H1 (cell line): ENCODE measurements at regions not wholly inside any gene's neighbourhood (a gene's known extent, or its start where the extent isn't known, plus 50 kb on each side); places are given as distances from the start of the nearest gene placed in this dataset.
A peak's percentile ranks its signal among the peaks of the same experiment; 100 is the strongest.

Source experiments
- CTCF ChIA-PET: fragments of 300-600 bp; sonication (Branson Sonifier 250); formaldehyde crosslinking; loops from one replicate; lab custom pipeline; 2021; ENCODE audit not compliant: partially characterized antibody; lab: Charles Lee
- POLR2A ChIA-PET: fragments of 300-600 bp; sonication (Branson Sonifier 250); formaldehyde crosslinking; loops from one replicate; lab custom pipeline; 2021; ENCODE audit warnings: inconsistent platforms; ENCODE audit not compliant: partially characterized antibody; lab: Charles Lee
- DNase-seq, 2 experiments: peaks; one replicate each; pipeline versions ENCODE4 v3.0.0 to v3.0.0-alpha.2; 2010 to 2022; ENCODE audit warnings: low spot score in 2 of 2, low read depth in 1 of 2, mixed read lengths in 1 of 2
- FAIRE-seq: peaks from 2 replicates; lab custom pipeline; 2011; peaks lifted over from hg19 to GRCh38; lab: Jason Lieb, UNC
- H2AFZ ChIP-seq: 2 replicates; pipeline ENCODE4 v1.8.1; 2012; ENCODE audit warnings: low read length, inconsistent platforms
- H2AK5ac ChIP-seq: 2 replicates; pipeline ENCODE4 v1.6.1; 2013; ENCODE audit warnings: low read depth, low read length
- H2BK120ac ChIP-seq: replicated peaks from 2 replicates; pipeline ENCODE3; 2013; ENCODE audit warnings: low read depth, low read length, inconsistent platforms
- H2BK12ac ChIP-seq: 2 replicates; pipeline ENCODE4 v1.6.1; 2013; ENCODE audit warnings: low read depth, low read length
- H2BK15ac ChIP-seq: 2 replicates; pipeline ENCODE4 v1.6.1; 2013; ENCODE audit warnings: low read length
- H2BK20ac ChIP-seq: 2 replicates; pipeline ENCODE4 v1.6.1; 2013; ENCODE audit warnings: low read length
- H2BK5ac ChIP-seq: 2 replicates; pipeline ENCODE4 v1.6.1; 2013; ENCODE audit warnings: low read depth, low read length
- H3K14ac ChIP-seq: 2 replicates; pipeline ENCODE4 v1.6.1; 2013; ENCODE audit warnings: inconsistent platforms; ENCODE audit not compliant: insufficient read length
- H3K18ac ChIP-seq: 2 replicates; pipeline ENCODE4 v1.6.1; 2013; ENCODE audit warnings: low read length; ENCODE audit errors: extremely low read depth
- H3K23ac ChIP-seq: 2 replicates; pipeline ENCODE4 v1.6.1; 2013; ENCODE audit warnings: inconsistent platforms; ENCODE audit not compliant: insufficient read length
- H3K23me2 ChIP-seq: 2 replicates; pipeline ENCODE4 v1.6.1; 2013; ENCODE audit warnings: low read depth, low read length
- H3K27ac ChIP-seq: 2 replicates; pipeline ENCODE4 v1.6.1; 2011; ENCODE audit warnings: low read depth, low read length, inconsistent platforms
- H3K27me3 ChIP-seq, 4 experiments: replicated peaks in 1 of 4; 1 replicate in 1 of 4; 2 replicates in 3 of 4; pipeline versions ENCODE4 v1.6.1 to v1.8.1; 2011 to 2013; ENCODE audit warnings: low read length in 3 of 4, mild to moderate bottlenecking in 3 of 4, inconsistent platforms in 2 of 4, mixed read lengths in 2 of 4, moderate library complexity in 1 of 4; ENCODE audit not compliant: control insufficient read depth in 3 of 4, insufficient read depth in 3 of 4; ENCODE audit errors: extremely low read depth in 1 of 4
- H3K36me3 ChIP-seq, 4 experiments: 2 replicates each; pipeline versions ENCODE4 v1.6.1 to v1.8.1; 2011 to 2013; ENCODE audit warnings: mild to moderate bottlenecking in 4 of 4, low read length in 3 of 4, moderate library complexity in 2 of 4, control low read depth in 1 of 4, inconsistent platforms in 1 of 4; ENCODE audit not compliant: insufficient read depth in 4 of 4, control insufficient read depth in 2 of 4
- H3K4ac ChIP-seq: replicated peaks from 2 replicates; pipeline ENCODE3; 2013; ENCODE audit warnings: low read length, low read depth, mixed read lengths, inconsistent platforms; ENCODE audit not compliant: insufficient read length
- H3K4me1 ChIP-seq, 4 experiments: replicated peaks in 1 of 4; 1 replicate in 1 of 4; 2 replicates in 3 of 4; pipeline versions ENCODE4 v1.6.1 to v1.8.1; 2011 to 2013; ENCODE audit warnings: low read length in 3 of 4, inconsistent platforms in 2 of 4, mixed read lengths in 1 of 4; ENCODE audit not compliant: insufficient read depth in 4 of 4, control insufficient read depth in 3 of 4
- H3K4me2 ChIP-seq, 2 experiments: 2 replicates each; pipeline versions ENCODE4 v1.6.1 to v1.8.1; 2011 to 2013; ENCODE audit warnings: low read depth in 2 of 2, low read length in 2 of 2, control low read depth in 1 of 2, inconsistent platforms in 1 of 2, mild to moderate bottlenecking in 1 of 2; ENCODE audit not compliant: insufficient read depth in 1 of 2
- H3K4me3 ChIP-seq, 4 experiments: fragments of 200-600, 300-600 bp in 1 of 4; sonication (generic), shearing (Covaris generic), sonication (Bioruptor Twin) in 1 of 4; 2 replicates each; pipeline versions ENCODE4 v1.5.1 to v1.8.1; 2011 to 2016; ENCODE audit warnings: low read length in 4 of 4, low read depth in 3 of 4, control low read depth in 2 of 4, inconsistent platforms in 2 of 4, mild to moderate bottlenecking in 2 of 4, mixed read lengths in 1 of 4, moderate library complexity in 1 of 4; ENCODE audit not compliant: insufficient read depth in 2 of 4; ENCODE audit errors: extremely low read depth in 1 of 4
- H3K56ac ChIP-seq: replicated peaks from 2 replicates; pipeline ENCODE3; 2013; ENCODE audit warnings: low read depth, mild to moderate bottlenecking, mixed read lengths, low read length, inconsistent platforms; ENCODE audit not compliant: insufficient read length
- H3K79me1 ChIP-seq: 2 replicates; pipeline ENCODE4 v1.6.1; 2013; ENCODE audit warnings: low read depth, low read length, control low read depth
- H3K79me2 ChIP-seq, 2 experiments: 2 replicates each; pipeline versions ENCODE4 v1.6.1 to v1.8.1; 2012 to 2013; ENCODE audit warnings: low read length in 2 of 2, mild to moderate bottlenecking in 2 of 2, inconsistent platforms in 1 of 2; ENCODE audit not compliant: insufficient read depth in 2 of 2, control insufficient read depth in 1 of 2
- H3K9ac ChIP-seq, 4 experiments: replicated peaks in 1 of 4; 1 replicate in 1 of 4; 2 replicates in 3 of 4; pipeline versions ENCODE4 v1.6.1 to v1.8.1; 2011 to 2013; ENCODE audit warnings: low read depth in 3 of 4, low read length in 3 of 4, control low read depth in 2 of 4, mild to moderate bottlenecking in 2 of 4, moderate library complexity in 2 of 4, inconsistent platforms in 1 of 4; ENCODE audit errors: extremely low read depth in 1 of 4
- H3K9me3 ChIP-seq, 2 experiments: 2 replicates each; pipeline versions ENCODE4 v1.6.1 to v1.8.1; 2012 to 2013; ENCODE audit warnings: mild to moderate bottlenecking in 2 of 2, moderate library complexity in 2 of 2, control low read depth in 1 of 2, inconsistent platforms in 1 of 2, low read depth in 1 of 2, low read length in 1 of 2, mixed read lengths in 1 of 2; ENCODE audit not compliant: insufficient read depth in 2 of 2
- H4K20me1 ChIP-seq, 2 experiments: replicated peaks in 1 of 2; 2 replicates each; pipeline versions ENCODE3 to v1.8.1; 2011 to 2013; ENCODE audit warnings: inconsistent platforms in 2 of 2, low read length in 2 of 2, mild to moderate bottlenecking in 1 of 2; ENCODE audit not compliant: insufficient read depth in 2 of 2, control insufficient read depth in 1 of 2
- H4K5ac ChIP-seq: 2 replicates; pipeline ENCODE4 v1.6.1; 2013; ENCODE audit warnings: low read length, low read depth, mixed read lengths, inconsistent platforms; ENCODE audit not compliant: insufficient read length
- H4K8ac ChIP-seq: 2 replicates; pipeline ENCODE4 v1.8.0; 2013; ENCODE audit warnings: mild to moderate bottlenecking, moderate library complexity, low read length, inconsistent platforms; ENCODE audit not compliant: insufficient read depth; ENCODE audit errors: extremely low read depth
- H4K91ac ChIP-seq: replicated peaks from 2 replicates; pipeline ENCODE3; 2013; ENCODE audit warnings: low read length, mixed read lengths, inconsistent platforms; ENCODE audit not compliant: insufficient read length
- BCL11A ChIP-seq, 2 experiments: IDR thresholded peaks; one replicate each; pipeline ENCODE4 v1.6.1; 2011; ENCODE audit warnings: low read depth in 2 of 2, low read length in 2 of 2, mild to moderate bottlenecking in 2 of 2
- CEBPB ChIP-seq: IDR thresholded peaks from 2 replicates; pipeline ENCODE4 v1.6.1; 2012; ENCODE audit warnings: low read depth, low read length
- EZH2 ChIP-seq: fragments of 200-600 bp; sonication (generic); IDR thresholded peaks from 2 replicates; pipeline ENCODE4 v1.7.1; 2012; ENCODE audit warnings: low read depth, mild to moderate bottlenecking, moderate library complexity, low read length, inconsistent platforms; ENCODE audit not compliant: severe bottlenecking
- FOSL1 ChIP-seq: IDR thresholded peaks from 2 replicates; pipeline ENCODE4 v1.6.1; 2011; ENCODE audit warnings: mild to moderate bottlenecking, low read depth, low read length, moderate library complexity; ENCODE audit not compliant: insufficient read depth
- GABPA ChIP-seq: IDR thresholded peaks from 2 replicates; pipeline ENCODE4 v1.6.1; 2011; ENCODE audit warnings: mild to moderate bottlenecking, low read length, moderate library complexity, borderline replicate concordance; ENCODE audit not compliant: insufficient read depth
- HDAC2 ChIP-seq, 2 experiments: fragments of 300-600 bp in 1 of 2; sonication (generic) in 1 of 2; IDR thresholded peaks; 2 replicates each; pipeline ENCODE4 v1.6.1; 2011 to 2012; ENCODE audit warnings: low read depth in 2 of 2, low read length in 2 of 2, mild to moderate bottlenecking in 2 of 2, moderate library complexity in 2 of 2, borderline replicate concordance in 1 of 2, inconsistent platforms in 1 of 2
- NRF1 ChIP-seq: IDR thresholded peaks from 2 replicates; pipeline ENCODE4 v1.6.1; 2011; ENCODE audit warnings: mild to moderate bottlenecking, low read depth, low read length, improper control_type of control experiment
- PHF8 ChIP-seq: fragments of 200-600 bp; sonication (generic); conservative IDR thresholded peaks from 2 replicates; pipeline ENCODE4 v1.7.1; 2012; ENCODE audit warnings: low read depth, mild to moderate bottlenecking, inconsistent platforms, low read length, moderate library complexity
- POLR2A ChIP-seq, 2 experiments: IDR thresholded peaks; 1 replicate in 1 of 2; 2 replicates in 1 of 2; pipeline ENCODE4 v1.6.1; 2011; ENCODE audit warnings: low read depth in 2 of 2, low read length in 2 of 2, mild to moderate bottlenecking in 2 of 2; ENCODE audit errors: control extremely low read depth in 1 of 2
- RBBP5 ChIP-seq: IDR thresholded peaks from 2 replicates; pipeline ENCODE4 v1.7.1; 2012; ENCODE audit warnings: low read depth, mild to moderate bottlenecking, inconsistent platforms, low read length, moderate library complexity, borderline replicate concordance
- TAF1 ChIP-seq: IDR thresholded peaks from 2 replicates; pipeline ENCODE4 v1.6.1; 2011; ENCODE audit warnings: mild to moderate bottlenecking, low read depth, low read length
- TCF12 ChIP-seq: IDR thresholded peaks from 2 replicates; pipeline ENCODE4 v1.6.1; 2011; ENCODE audit warnings: low read depth, mild to moderate bottlenecking, low read length
- WGBS, 2 experiments: shearing (Covaris generic) in 1 of 2; methylation state at CpG; one replicate each; pipeline versions ENCODE4 v1.1.6 to v1.1.7; 2013 to 2015; ENCODE audit warnings: low lambda C conversion rate in 2 of 2, mixed read lengths in 2 of 2, inconsistent platforms in 1 of 2, low coverage in 1 of 2, missing lambda C conversion rate in 1 of 2; ENCODE audit not compliant: insufficient replicate concordance in 2 of 2, insufficient coverage in 1 of 2, insufficient read length in 1 of 2; ENCODE audit errors: extremely low coverage in 1 of 2, missing lambda C conversion rate in 1 of 2; 5-methylcytosine and 5-hydroxymethylcytosine counted together
- TF ChIP-seq, protein P1 (sequence below): IDR thresholded peaks from 2 replicates; pipeline ENCODE4 v1.6.1; 2012; ENCODE audit warnings: inconsistent platforms
- TF ChIP-seq, protein P2 (sequence below): IDR thresholded peaks from 2 replicates; pipeline ENCODE4 v1.6.1; 2012; ENCODE audit warnings: inconsistent platforms

- H4K91ac ChIP-seq: no peak overlapping the region
- no peak overlapping the region for H4K5ac ChIP-seq
- H3K18ac ChIP-seq: no peak overlapping the region; the same call in 1 of the 2 replicates
- H3K23ac ChIP-seq: no peak overlapping the region
- no peaks in the 10 kb centered on the region for H3K79me2 ChIP-seq
- peak overlapping the region; percentile 79 for H2AFZ ChIP-seq
- H2BK120ac ChIP-seq: no peak overlapping the region
- 0 out of 2 replicates have a peak overlapping the region, but pooled peaks have one; percentile 10 for H2BK12ac ChIP-seq
- H3K79me1 ChIP-seq: no peaks in the 10 kb centered on the region
- no peak overlapping the region for H4K8ac ChIP-seq
- no peak overlapping the region for H2BK15ac ChIP-seq
- H3K36me3 ChIP-seq: no peaks in the 10 kb centered on the region
- no peak overlapping the region for H3K4me3 ChIP-seq
- no peak overlapping the region for H3K56ac ChIP-seq
- TF ChIP-seq RBBP5 (no peak), CEBPB (no peak), PHF8 (no peak), FOSL1 (no peak), HDAC2 (IDR thresholded peaks at IDR 0.05; ENCODE audit: borderline replicate concordance in 1 of 2, low read depth in 2 of 2, low read length in 2 of 2) (no peak), EZH2 (no peak), TAF1 (no peak), TCF12 (no peak), BCL11A (IDR thresholded peaks at IDR 0.05; ENCODE audit: low read depth in 2 of 2, low read length in 2 of 2) (no peak), NRF1 (no peak), POLR2A (IDR thresholded peaks at IDR 0.05; ENCODE audit: control extremely low read depth in 1 of 2, low read depth in 2 of 2, low read length in 2 of 2) (no peak), GABPA (no peak)
- TF ChIP-seq, protein P1, sequence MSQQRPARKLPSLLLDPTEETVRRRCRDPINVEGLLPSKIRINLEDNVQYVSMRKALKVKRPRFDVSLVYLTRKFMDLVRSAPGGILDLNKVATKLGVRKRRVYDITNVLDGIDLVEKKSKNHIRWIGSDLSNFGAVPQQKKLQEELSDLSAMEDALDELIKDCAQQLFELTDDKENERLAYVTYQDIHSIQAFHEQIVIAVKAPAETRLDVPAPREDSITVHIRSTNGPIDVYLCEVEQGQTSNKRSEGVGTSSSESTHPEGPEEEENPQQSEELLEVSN: no peak
- TF ChIP-seq, protein P2, sequence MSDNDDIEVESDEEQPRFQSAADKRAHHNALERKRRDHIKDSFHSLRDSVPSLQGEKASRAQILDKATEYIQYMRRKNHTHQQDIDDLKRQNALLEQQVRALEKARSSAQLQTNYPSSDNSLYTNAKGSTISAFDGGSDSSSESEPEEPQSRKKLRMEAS: no peak
- CTCF ChIA-PET: interaction anchor here (0.6 to 2.9 kb wide), 10 partner anchors 10 to 590 kb away, joined by 3 to 8 read pairs (median 3); no protein-coding TSS in a partner anchor
- H3K27ac ChIP-seq: no peak overlapping the region
- no peak overlapping the region for H3K9ac ChIP-seq
- FAIRE-seq (no peak), DNase-seq (no peak)
- WGBS, 2 experiments: 58% methylated on average over 6 of the region's 6 CpGs; no CpG with 5 or more reads in 1 of the 2 experiments
- POLR2A ChIA-PET: no interaction called here
- no peaks in the 10 kb centered on the region for H3K9me3 ChIP-seq
- H4K20me1 ChIP-seq: no peaks in the 10 kb centered on the region
- no peak overlapping the region for H2BK5ac ChIP-seq
- no peak overlapping the region for H2AK5ac ChIP-seq
- no peak overlapping the region for H3K4ac ChIP-seq
- H3K23me2 ChIP-seq: no peaks in the 10 kb centered on the region; the same call in 1 of the 2 replicates
- no peak overlapping the region for H2BK20ac ChIP-seq
- peaks cover 0 to 10% (median 6%) of the 10 kb centered on the region in 4 experiments; a peak in 4 of 7 replicates for H3K4me1 ChIP-seq
- H3K4me2 ChIP-seq: 0 out of 4 replicates have a peak overlapping the region, but pooled peaks of 1 of the 2 experiments have one; percentile 9
- no peak overlapping the region for H3K14ac ChIP-seq
- no peaks in the 10 kb centered on the region for H3K27me3 ChIP-seq
These were observed 69.3 kb upstream of the SOX14 start for GRCh38 chr3:137694836-137695235.
